ENCODE measurements at regions not wholly inside any gene's neighbourhood (a gene's known extent, or its start where the extent isn't known, plus 50 kb on each side); places are given as distances from the start of the nearest gene placed in this dataset.

GRCh38 chr1:230543085-230543484, 99.2 kb upstream of the COG2 start:
- no peak overlapping the region for H3K27ac ChIP-seq (ENCODE audit: low read depth in 1 of 2, low read length in 2 of 2)
- H3K36me3 ChIP-seq (replicated peaks in 1 of 2; ENCODE audit: control insufficient read depth in 1 of 2, insufficient read depth in 2 of 2, low read length in 2 of 2): no peaks in the 10 kb centered on the region
- no peak overlapping the region for H3K4me3 Mint-ChIP-seq
- peaks cover 2 to 8% (median 6%) of the 10 kb centered on the region in 3 donors for H3K27me3 Mint-ChIP-seq (ENCODE audit: low read depth in 3 of 3)
- H3K4me1 Mint-ChIP-seq: no peaks in the 10 kb centered on the region
- H3K4me2 ChIP-seq (replicated peaks; ENCODE audit: extremely low read depth, low read length, poor library complexity, severe bottlenecking): no peak overlapping the region
- H3K36me3 Mint-ChIP-seq: no peaks in the 10 kb centered on the region
- H3K9me3 ChIP-seq (replicated peaks in 1 of 2; ENCODE audit: control insufficient read depth in 1 of 2, insufficient read depth in 1 of 2, low read length in 2 of 2): no peaks in the 10 kb centered on the region
- H3K4me1 ChIP-seq (ENCODE audit: control insufficient read depth in 1 of 2, insufficient read depth in 2 of 2, low read length in 2 of 2): no peaks in the 10 kb centered on the region
- WGBS (ENCODE audit: insufficient coverage): 100% methylated on average over 2 of the region's 2 CpGs
- H3K79me2 ChIP-seq (ENCODE audit: insufficient read depth, low read length): no peaks in the 10 kb centered on the region
- intact Hi-C loops (cut with micrococcal nuclease): no loop called here
- H3K9ac ChIP-seq (ENCODE audit: insufficient read depth, low read length, poor library complexity, severe bottlenecking): no peak overlapping the region
- no peak for TF ChIP-seq CTCF (IDR thresholded peaks at IDR 0.05)
- peaks cover 0 to 8% (median 3%) of the 10 kb centered on the region in 7 donors for H3K9me3 Mint-ChIP-seq
- no peak for DNase-seq
- no peak overlapping the region for H3K27ac Mint-ChIP-seq
- H4K20me1 ChIP-seq (ENCODE audit: insufficient read depth, low read length): no peaks in the 10 kb centered on the region
- no peak overlapping the region for H3K4me3 ChIP-seq (replicated peaks in 1 of 3; ENCODE audit: low read depth in 2 of 3, low read length in 3 of 3)
- no peak overlapping the region for H2AFZ ChIP-seq (ENCODE audit: insufficient read depth, low read depth, low read length, poor library complexity, severe bottlenecking)
- no peaks in the 10 kb centered on the region for H3K27me3 ChIP-seq (ENCODE audit: control insufficient read depth in 2 of 2, insufficient read depth in 2 of 2, low read length in 2 of 2)

GRCh38 chr1:230542681-230543080, 99.6 kb upstream of the COG2 start:
- Mint-ChIP-seq H3K4me1 (no peaks in the 10 kb centered on the region), H3K36me3 (no peaks in the 10 kb centered on the region), H3K27ac (no peak overlapping the region), H3K9me3 (peaks cover 0 to 8% (median 3%) of the 10 kb centered on the region in 7 donors), H3K4me3 (no peak overlapping the region), H3K27me3 (ENCODE audit: low read depth in 3 of 3) (peaks cover 2 to 9% (median 6%) of the 10 kb centered on the region in 3 donors)
- no peak overlapping the region for H3K9ac ChIP-seq (ENCODE audit: insufficient read depth, low read length, poor library complexity, severe bottlenecking)
- DNase-seq: no peak
- no peaks in the 10 kb centered on the region for H3K79me2 ChIP-seq (ENCODE audit: insufficient read depth, low read length)
- H2AFZ ChIP-seq (ENCODE audit: insufficient read depth, low read depth, low read length, poor library complexity, severe bottlenecking): no peak overlapping the region
- no peaks in the 10 kb centered on the region for H3K27me3 ChIP-seq (ENCODE audit: control insufficient read depth in 2 of 2, insufficient read depth in 2 of 2, low read length in 2 of 2)
- TF ChIP-seq CTCF (IDR thresholded peaks at IDR 0.05): no peak
- no peaks in the 10 kb centered on the region for H3K4me1 ChIP-seq (ENCODE audit: control insufficient read depth in 1 of 2, insufficient read depth in 2 of 2, low read length in 2 of 2)
- no peaks in the 10 kb centered on the region for H4K20me1 ChIP-seq (ENCODE audit: insufficient read depth, low read length)
- 100% methylated on average over 2 of the region's 2 CpGs for WGBS (ENCODE audit: insufficient coverage)
- intact Hi-C loops (cut with micrococcal nuclease): no loop called here
- no peak overlapping the region for H3K4me3 ChIP-seq (replicated peaks in 1 of 3; ENCODE audit: low read depth in 2 of 3, low read length in 3 of 3)
- H3K4me2 ChIP-seq (replicated peaks; ENCODE audit: extremely low read depth, low read length, poor library complexity, severe bottlenecking): no peak overlapping the region
- peaks cover 0 to under 1% of the 10 kb centered on the region in 2 donors for H3K9me3 ChIP-seq (replicated peaks in 1 of 2; ENCODE audit: control insufficient read depth in 1 of 2, insufficient read depth in 1 of 2, low read length in 2 of 2)
- H3K36me3 ChIP-seq (replicated peaks in 1 of 2; ENCODE audit: control insufficient read depth in 1 of 2, insufficient read depth in 2 of 2, low read length in 2 of 2): no peaks in the 10 kb centered on the region
- no peak overlapping the region for H3K27ac ChIP-seq (ENCODE audit: low read depth in 1 of 2, low read length in 2 of 2)
